ENCODE measurements at regions not wholly inside any gene's neighbourhood (a gene's known extent, or its start where the extent isn't known, plus 50 kb on each side); places are given as distances from the start of the nearest gene placed in this dataset.

DNA sequence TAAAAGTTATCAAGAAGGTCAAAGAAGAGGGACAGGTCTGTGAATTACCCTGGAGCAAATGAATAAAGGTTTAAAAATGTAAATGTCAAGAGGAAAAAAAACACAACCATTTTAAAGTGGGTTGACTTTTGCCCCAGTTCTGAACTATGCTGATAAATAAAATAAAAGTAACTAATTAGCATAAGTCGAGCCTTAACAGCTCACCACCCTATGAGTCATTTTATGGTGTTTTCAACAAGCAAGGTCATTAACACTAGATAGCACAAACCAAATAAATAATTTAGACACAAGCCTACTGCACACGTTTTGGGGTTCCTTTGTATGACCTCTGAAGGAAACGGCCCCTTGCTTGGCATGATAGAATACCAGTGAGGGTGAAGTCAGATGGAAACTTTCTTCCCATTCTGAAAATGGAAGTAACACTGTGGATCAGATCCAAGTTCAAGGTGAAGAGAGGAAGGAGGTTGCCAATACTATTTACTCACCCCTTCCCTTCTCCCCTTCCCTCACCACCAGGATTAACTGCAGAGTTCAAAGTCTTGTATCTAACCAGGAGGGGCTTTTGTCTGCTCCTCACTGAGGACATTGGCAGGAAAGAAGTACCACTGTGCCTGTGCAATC is 380.0 kb upstream of the ACVR2A start:
- H3K4me1 ChIP-seq: peaks cover 0 to 10% (median 5%) of the 10 kb centered on the region in 10 experiments; a peak in 11 of 20 replicates
- H3K4me2 ChIP-seq: peak overlapping the region in 2 of 11 experiments; percentile 11 to 13; a peak in 1 of 22 replicates
- no peak overlapping the region for H3K27ac ChIP-seq
- H3K36me3 ChIP-seq: no peaks in the 10 kb centered on the region
- no peaks in the 10 kb centered on the region for H4K20me1 ChIP-seq
- H3K9me3 ChIP-seq (replicated peaks in 1 of 11): no peaks in the 10 kb centered on the region
- no peak overlapping the region for H3K4me3 ChIP-seq
- no peak for TF ChIP-seq Cebpa-rat (IDR thresholded peaks at IDR 0.05)
- no peaks in the 10 kb centered on the region for H3K27me3 ChIP-seq
- no peak overlapping the region for H3K9ac ChIP-seq

DNA sequence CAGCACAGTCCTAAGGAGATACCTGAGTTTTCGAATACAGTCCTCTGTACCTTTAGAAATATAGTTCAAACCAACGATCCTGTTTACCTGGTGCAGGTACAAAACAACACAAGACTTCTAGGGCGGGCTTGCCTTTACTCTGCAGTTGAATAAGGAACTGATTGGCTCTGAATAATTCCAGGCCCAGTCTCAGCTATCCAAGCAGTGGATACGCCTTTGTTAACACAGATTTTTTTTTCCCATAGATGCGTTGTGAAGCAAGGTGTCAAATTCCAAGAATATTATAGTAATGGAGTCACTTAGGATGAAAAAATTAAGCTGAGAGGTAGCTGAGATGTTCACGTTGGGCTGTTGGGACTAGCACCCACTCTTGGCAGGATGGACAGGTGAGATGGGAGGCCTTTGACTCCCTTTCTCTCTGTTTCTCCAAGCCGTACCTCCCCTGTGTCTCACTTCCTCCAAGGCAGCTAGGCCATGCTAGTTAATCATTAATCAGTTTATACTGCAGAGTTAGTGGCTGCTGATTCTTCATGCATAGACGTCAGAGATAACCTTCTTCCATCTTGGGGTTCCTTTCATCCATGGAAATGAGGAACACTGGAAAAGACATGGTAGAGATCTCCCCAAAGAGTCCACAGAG is 380.8 kb upstream of the ACVR2A start:
- H3K4me3 ChIP-seq: no peak overlapping the region
- no peak overlapping the region for H3K4me2 ChIP-seq
- no peaks in the 10 kb centered on the region for H3K36me3 ChIP-seq
- H3K4me1 ChIP-seq: peaks cover 0 to 17% (median 7%) of the 10 kb centered on the region in 10 experiments; a peak in 11 of 20 replicates
- no peaks in the 10 kb centered on the region for H4K20me1 ChIP-seq
- H3K27me3 ChIP-seq: no peaks in the 10 kb centered on the region
- H3K9me3 ChIP-seq (replicated peaks in 1 of 11): no peaks in the 10 kb centered on the region
- no peak overlapping the region for H3K9ac ChIP-seq
- TF ChIP-seq Cebpa-rat (IDR thresholded peaks at IDR 0.05): no peak
- no peak overlapping the region for H3K27ac ChIP-seq

DNA sequence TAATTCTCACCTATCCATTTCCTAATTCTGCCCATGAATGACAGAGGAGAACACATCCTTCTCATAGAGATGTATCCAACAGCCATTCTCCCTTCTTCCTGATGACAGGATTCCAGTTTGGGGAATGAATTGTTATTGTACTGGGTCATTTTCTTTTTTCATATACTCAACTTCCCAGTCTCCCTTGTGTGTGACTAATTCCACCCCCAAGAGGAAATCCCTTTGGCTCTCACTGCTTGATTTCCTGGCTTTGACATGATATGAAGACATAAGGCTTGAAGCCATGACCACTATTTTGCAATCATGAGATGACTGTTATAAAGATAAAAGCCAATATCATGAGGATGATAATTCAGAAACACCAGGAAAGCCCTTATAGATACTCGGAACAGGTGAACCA is 384.7 kb upstream of the ACVR2A start:
- Histone ChIP-seq H3K27ac (peak overlapping the region in 3 of 11 experiments; percentile 1 to 41 (median 12); a peak in 4 of 22 replicates), H3K27me3 (no peaks in the 10 kb centered on the region), H3K9me3 (replicated peaks in 1 of 11) (no peaks in the 10 kb centered on the region), H4K20me1 (no peaks in the 10 kb centered on the region), H3K4me3 (no peak overlapping the region), H3K4me2 (peak overlapping the region in 7 of 11 experiments; percentile 16 to 59 (median 39); a peak in 14 of 22 replicates), H3K9ac (no peak overlapping the region), H3K4me1 (peaks cover 0 to 17% (median 7%) of the 10 kb centered on the region in 10 experiments; a peak in 11 of 20 replicates), H3K36me3 (no peaks in the 10 kb centered on the region)
- TF ChIP-seq Cebpa-rat (IDR thresholded peaks at IDR 0.05): no peak

DNA sequence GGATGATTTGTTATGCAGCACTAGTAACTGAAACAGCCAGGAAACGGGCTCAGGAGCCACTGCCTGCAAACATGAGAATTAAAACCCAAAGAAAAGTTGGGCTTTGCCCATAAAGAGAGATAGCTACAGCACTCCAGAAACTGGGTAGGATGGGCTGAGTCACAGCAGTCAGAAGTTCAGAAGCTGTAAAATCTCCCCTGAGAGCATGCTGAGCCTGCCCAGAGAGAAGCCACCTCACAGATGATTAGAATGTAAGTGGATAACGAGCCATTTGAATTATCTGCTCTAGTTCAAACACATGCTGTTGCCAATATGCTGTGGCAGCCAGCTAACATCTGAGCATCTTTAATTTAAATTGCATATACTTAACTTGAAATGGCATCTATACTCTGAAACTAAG is 388.1 kb upstream of the ACVR2A start:
- no peak for TF ChIP-seq Cebpa-rat (IDR thresholded peaks at IDR 0.05)
- Histone ChIP-seq H4K20me1 (no peaks in the 10 kb centered on the region), H3K4me2 (no peak overlapping the region), H3K4me1 (peaks cover 0 to 17% (median 7%) of the 10 kb centered on the region in 10 experiments; a peak in 11 of 20 replicates), H3K9ac (no peak overlapping the region), H3K9me3 (replicated peaks in 1 of 11) (no peaks in the 10 kb centered on the region), H3K27me3 (no peaks in the 10 kb centered on the region), H3K4me3 (no peak overlapping the region), H3K27ac (no peak overlapping the region), H3K36me3 (no peaks in the 10 kb centered on the region)

DNA sequence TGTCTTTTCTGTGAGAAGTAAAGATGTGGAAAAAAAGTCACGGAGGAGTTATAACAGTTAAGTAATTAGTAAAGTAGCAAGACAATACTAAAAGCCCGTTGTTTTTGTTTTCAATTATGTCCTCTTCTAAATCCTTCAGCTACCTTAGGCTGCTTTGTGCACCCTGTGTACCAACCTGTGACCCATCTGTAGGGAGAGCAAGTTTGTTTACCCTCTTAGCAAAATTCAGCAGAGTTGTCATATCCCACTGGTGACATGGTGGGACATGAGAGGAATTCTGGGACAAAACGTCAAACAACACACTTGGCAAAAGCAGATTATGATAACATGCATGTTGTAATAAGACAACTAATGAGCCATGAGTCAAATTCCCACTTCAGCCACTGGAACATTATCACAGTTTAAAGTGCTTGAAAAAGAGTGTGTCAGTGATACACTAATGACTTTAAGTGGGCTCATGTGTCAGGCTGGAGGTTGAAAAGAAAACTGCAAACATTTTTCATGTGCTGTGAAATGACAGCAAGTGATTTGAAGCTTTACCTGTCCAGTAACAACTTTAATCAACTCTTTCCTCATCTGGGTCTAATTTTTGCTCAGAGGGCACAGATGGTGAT is 392.8 kb upstream of the ACVR2A start:
- H3K27ac ChIP-seq: no peak overlapping the region
- no peak overlapping the region for H3K4me2 ChIP-seq

DNA sequence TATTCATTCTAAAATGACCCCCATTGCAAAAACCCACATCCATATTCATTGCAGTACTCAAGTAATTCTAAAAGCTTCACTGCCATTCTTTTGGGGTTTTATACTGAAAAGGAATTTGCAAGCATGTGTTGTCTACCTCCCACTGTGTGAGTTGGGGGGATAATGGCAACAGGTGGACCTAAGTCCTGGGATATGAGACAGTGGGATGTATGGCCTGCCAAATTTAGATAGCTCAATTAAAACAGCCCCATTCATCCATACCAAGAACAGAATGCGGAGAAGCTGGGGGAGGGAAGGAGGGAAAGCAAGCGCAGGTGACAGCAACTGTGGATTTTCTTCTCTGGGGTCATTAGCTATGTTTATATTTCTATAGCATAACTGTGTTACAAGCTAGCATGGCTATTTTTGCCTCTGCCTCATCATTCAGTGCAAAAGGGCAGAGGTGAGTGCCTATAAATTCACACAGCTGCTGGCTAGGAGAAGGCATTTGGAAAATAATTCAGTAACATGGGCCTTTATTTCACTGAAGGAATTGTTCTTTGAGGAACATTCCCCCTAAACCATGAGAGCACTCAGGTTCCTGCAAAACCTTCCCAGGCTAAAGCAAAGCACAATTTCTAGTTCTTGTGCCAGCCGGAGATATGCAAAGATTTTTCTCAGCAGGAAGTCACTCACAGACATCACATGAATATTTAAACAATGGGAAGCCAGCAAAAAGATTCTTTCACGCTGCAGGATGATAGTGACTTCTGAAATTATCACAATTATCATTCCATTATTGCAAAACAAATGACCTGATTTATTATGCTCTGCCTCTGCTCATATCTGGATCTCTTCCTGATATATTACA is 393.9 kb upstream of the ACVR2A start:
- Histone ChIP-seq H4K20me1 (no peaks in the 10 kb centered on the region), H3K27ac (no peak overlapping the region)

More for the DNA sequence above, 392.8 kb upstream of the ACVR2A start:
- Histone ChIP-seq H3K9ac (no peak overlapping the region), H3K4me1 (peaks cover 0 to 7% (median 0%) of the 10 kb centered on the region in 10 experiments; a peak in 2 of 20 replicates), H3K9me3 (replicated peaks in 1 of 11) (no peaks in the 10 kb centered on the region), H3K27me3 (no peaks in the 10 kb centered on the region), H3K4me3 (no peak overlapping the region), H3K36me3 (no peaks in the 10 kb centered on the region), H4K20me1 (no peaks in the 10 kb centered on the region)
- no peak for TF ChIP-seq Cebpa-rat (IDR thresholded peaks at IDR 0.05)

DNA sequence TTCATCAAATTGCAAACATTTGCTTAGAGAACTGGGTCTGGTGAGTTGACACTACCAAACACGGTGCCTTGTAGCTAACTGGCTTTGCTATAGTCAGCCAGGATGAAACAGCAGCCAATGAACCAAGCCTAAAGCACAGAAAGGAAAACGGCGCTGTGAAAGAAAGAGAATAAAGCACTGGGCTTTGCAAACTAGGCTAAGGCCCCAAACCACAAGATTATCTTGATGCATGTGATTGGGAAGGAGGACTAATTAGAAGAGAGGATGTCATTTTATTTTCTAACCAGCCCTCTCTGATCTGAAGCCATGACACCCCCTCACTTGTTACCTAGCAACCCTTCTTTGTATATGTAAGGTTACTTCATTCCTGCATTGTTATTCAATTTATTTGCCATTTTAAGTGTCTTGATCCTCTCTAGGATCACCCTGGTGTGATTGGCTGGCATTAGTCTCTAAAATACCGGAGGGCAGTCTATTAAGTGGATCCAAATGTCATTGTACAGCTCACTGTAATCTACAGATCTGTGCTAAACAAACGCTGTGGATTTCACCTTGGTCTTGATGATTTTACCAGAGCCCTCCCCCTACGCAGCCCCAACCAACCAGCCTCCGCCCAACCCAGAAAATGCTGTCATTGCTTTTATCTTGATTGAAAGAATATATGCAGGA is 395.4 kb upstream of the ACVR2A start:
- no peak overlapping the region for H3K4me2 ChIP-seq
- no peak overlapping the region for H3K27ac ChIP-seq
- H3K4me1 ChIP-seq: peaks cover 0 to 7% (median 0%) of the 10 kb centered on the region in 10 experiments; a peak in 2 of 20 replicates
- H3K9ac ChIP-seq: no peak overlapping the region
- H3K9me3 ChIP-seq (replicated peaks in 1 of 11): peaks cover 0 to 8% (median 0%) of the 10 kb centered on the region in 11 experiments; a peak in 2 of 22 replicates
- no peaks in the 10 kb centered on the region for H3K36me3 ChIP-seq
- H3K27me3 ChIP-seq: no peaks in the 10 kb centered on the region
- no peak for TF ChIP-seq Cebpa-rat (IDR thresholded peaks at IDR 0.05)
- no peak overlapping the region for H3K4me3 ChIP-seq
- no peaks in the 10 kb centered on the region for H4K20me1 ChIP-seq

More for the DNA sequence above, 393.9 kb upstream of the ACVR2A start:
- no peak for TF ChIP-seq Cebpa-rat (IDR thresholded peaks at IDR 0.05)
- Histone ChIP-seq H3K36me3 (no peaks in the 10 kb centered on the region), H3K9ac (no peak overlapping the region), H3K27me3 (no peaks in the 10 kb centered on the region), H3K4me3 (no peak overlapping the region), H3K4me1 (peaks cover 0 to 7% (median 0%) of the 10 kb centered on the region in 10 experiments; a peak in 2 of 20 replicates), H3K9me3 (replicated peaks in 1 of 11) (peaks cover 0 to 8% (median 0%) of the 10 kb centered on the region in 11 experiments; a peak in 2 of 22 replicates), H3K4me2 (0 out of 22 replicates have a peak overlapping the region, but pooled peaks of 1 of the 11 experiments have one; percentile 31)

DNA sequence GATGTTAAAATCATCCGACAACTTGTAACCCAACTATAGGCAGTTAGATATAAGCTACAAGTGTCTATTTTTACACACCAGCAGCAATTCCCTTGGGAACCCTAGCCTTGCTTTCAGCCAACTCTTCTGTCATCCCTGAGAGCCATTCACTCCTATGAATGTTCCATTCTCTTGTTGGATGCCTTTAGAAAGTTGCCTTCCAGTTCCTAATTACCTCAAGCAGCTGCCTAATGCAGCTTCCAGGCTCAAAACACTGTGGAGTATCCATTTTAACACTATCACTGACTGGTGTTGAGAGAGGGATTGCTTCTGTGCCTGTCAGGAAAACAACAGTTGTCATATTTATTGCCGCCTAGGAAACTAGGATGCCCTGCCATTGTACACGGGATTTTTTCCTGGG is 402.0 kb upstream of the ACVR2A start:
- Histone ChIP-seq H3K27me3 (no peaks in the 10 kb centered on the region), H3K27ac (no peak overlapping the region), H4K20me1 (no peaks in the 10 kb centered on the region), H3K9me3 (replicated peaks in 1 of 11) (peaks cover 0 to 8% (median 0%) of the 10 kb centered on the region in 11 experiments; a peak in 2 of 22 replicates), H3K9ac (no peak overlapping the region), H3K4me2 (peak overlapping the region in 2 of 11 experiments; percentile 16 to 21; a peak in 2 of 22 replicates), H3K4me1 (peaks cover 0 to 12% (median 0%) of the 10 kb centered on the region in 10 experiments; a peak in 3 of 20 replicates), H3K36me3 (no peaks in the 10 kb centered on the region), H3K4me3 (no peak overlapping the region)
- TF ChIP-seq Cebpa-rat (IDR thresholded peaks at IDR 0.05): no peak
